ENCODE measurements at regions not wholly inside any gene's neighbourhood (a gene's known extent, or its start where the extent isn't known, plus 50 kb on each side); places are given as distances from the start of the nearest gene placed in this dataset.

GRCh38 chr11:130606781-130607511 lies 158.5 kb downstream of the ADAMTS15 start:
- H3K27ac ChIP-seq = no peak overlapping the region
- TF ChIP-seq, protein P1, sequence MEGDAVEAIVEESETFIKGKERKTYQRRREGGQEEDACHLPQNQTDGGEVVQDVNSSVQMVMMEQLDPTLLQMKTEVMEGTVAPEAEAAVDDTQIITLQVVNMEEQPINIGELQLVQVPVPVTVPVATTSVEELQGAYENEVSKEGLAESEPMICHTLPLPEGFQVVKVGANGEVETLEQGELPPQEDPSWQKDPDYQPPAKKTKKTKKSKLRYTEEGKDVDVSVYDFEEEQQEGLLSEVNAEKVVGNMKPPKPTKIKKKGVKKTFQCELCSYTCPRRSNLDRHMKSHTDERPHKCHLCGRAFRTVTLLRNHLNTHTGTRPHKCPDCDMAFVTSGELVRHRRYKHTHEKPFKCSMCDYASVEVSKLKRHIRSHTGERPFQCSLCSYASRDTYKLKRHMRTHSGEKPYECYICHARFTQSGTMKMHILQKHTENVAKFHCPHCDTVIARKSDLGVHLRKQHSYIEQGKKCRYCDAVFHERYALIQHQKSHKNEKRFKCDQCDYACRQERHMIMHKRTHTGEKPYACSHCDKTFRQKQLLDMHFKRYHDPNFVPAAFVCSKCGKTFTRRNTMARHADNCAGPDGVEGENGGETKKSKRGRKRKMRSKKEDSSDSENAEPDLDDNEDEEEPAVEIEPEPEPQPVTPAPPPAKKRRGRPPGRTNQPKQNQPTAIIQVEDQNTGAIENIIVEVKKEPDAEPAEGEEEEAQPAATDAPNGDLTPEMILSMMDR (conservative IDR thresholded peaks at IDR 0.05) = no peak
- no peak for TF ChIP-seq ZFX (IDR thresholded peaks at IDR 0.05)

GRCh38 chr11:130608287-130608686 lies 159.8 kb downstream of the ADAMTS15 start:
- TF ChIP-seq, protein P1 (conservative IDR thresholded peaks at IDR 0.05) = no peak
- TF ChIP-seq ZFX (IDR thresholded peaks at IDR 0.05) = no peak

GRCh38 chr11:130609121-130610035 lies 160.9 kb downstream of the ADAMTS15 start:
- H3K27ac ChIP-seq = no peak overlapping the region
- no peak for TF ChIP-seq ZFX (IDR thresholded peaks at IDR 0.05)
- TF ChIP-seq, protein P1 (conservative IDR thresholded peaks at IDR 0.05) = no peak

More at GRCh38 chr11:130608287-130608686, 159.8 kb downstream of the ADAMTS15 start:
- no peak overlapping the region for H3K27ac ChIP-seq

GRCh38 chr11:130611791-130612251 lies 163.4 kb downstream of the ADAMTS15 start:
- H3K27ac ChIP-seq = no peak overlapping the region
- TF ChIP-seq, protein P1 (conservative IDR thresholded peaks at IDR 0.05) = no peak
- TF ChIP-seq ZFX (IDR thresholded peaks at IDR 0.05) = no peak

DNA sequence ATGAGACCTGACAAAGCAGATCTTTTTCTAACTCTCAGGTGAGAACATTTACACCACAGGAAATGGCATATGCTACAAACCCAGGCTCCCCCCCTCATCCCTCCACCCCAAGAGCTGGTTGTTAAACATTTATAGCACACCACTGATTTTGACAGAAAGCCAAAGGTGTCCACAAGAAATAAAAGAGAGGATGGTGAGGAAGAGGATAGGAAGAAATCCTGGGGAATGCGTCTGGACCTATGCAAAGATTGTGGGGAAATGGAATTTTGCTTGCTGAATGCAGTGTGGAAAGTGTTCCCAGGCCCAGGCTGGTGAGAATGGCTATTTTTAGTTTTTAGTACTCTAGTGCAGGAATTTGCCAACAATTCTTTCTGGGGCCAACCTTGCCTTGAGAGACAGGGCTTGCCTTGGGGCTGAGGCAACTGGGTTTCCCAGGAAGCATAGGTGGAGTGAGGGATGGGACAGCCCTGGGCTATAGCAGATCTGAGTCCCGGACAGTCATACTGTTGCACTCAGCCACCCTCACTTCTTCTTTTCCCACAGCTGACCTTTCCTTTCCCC lies 163.9 kb downstream of the ADAMTS15 start:
- TF ChIP-seq, protein P1 (conservative IDR thresholded peaks at IDR 0.05) = no peak
- no peak for TF ChIP-seq ZFX (IDR thresholded peaks at IDR 0.05)
- H3K27ac ChIP-seq = no peak overlapping the region

DNA sequence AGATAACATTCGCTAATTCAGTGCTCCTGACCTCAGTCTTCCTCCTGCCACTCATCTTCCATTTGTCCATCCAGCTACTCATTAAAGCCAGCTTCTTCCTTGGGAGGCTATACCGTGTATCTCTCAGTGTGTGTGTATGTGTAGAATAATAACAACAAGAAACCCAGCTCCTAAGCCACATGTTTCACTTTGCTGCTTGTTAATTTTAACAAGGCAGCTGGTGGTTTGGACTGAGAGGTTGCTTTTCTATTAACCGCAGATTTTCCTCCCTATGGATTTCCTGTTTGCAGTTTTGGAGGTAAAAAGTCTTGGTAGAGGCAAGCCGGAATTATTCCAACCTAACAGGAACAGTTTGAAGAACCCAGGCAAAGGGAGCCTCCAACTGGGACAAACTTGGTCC lies 165.0 kb downstream of the ADAMTS15 start:
- H3K27ac ChIP-seq = no peak overlapping the region
- TF ChIP-seq, protein P1 (conservative IDR thresholded peaks at IDR 0.05) = no peak
- TF ChIP-seq ZFX (IDR thresholded peaks at IDR 0.05) = no peak

All from C4-2B (cell line).